HG03139 (cell line): ENCODE measurements at regions not wholly inside any gene's neighbourhood (a gene's known extent, or its start where the extent isn't known, plus 50 kb on each side); places are given as distances from the start of the nearest gene placed in this dataset.
"Not testable (repeated sequence)": the region's sequence is repeated elsewhere in the genome, so short reads cannot be mapped to it uniquely, and the experiment has no call there.

Source experiments
- ATAC-seq: cut with Tn5 transposase; IDR thresholded peaks from one replicate; pipeline ENCODE4 v1.9.1; 2021; ENCODE audit not compliant: unreplicated experiment

DNA sequence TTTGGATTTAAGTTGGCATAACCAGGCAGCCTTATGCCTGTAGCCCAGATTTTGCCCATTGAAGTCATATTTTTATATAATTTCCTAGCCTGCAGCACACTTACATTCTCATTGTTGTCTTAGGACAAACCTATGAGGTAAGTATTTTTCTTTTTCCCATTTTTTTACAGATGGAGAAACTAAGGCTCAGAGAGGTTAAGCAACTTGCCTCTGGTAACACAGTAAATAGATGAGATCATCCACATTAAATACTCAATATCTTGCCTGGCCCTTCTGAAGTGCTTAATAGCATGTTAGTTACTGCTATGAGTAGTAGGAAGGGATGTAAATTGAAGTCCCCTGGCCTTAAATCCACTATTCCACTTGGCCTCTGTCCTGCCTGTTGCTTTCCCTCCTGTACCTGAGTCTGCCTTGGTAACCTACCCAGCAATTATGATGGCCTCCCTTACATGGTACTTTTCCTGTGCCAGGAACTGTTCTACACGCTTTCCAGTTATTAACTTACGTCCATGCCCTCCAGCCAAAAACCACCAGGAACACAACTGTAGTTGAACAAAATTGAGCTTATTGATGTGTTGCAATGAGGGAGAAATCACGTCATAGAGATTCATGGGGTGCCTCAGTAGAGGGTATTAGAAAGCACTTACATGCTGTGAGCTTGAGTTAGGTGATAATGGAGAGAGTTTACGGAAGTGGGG lies 111.6 kb upstream of the FGGY start:
- ATAC-seq = no peak

DNA sequence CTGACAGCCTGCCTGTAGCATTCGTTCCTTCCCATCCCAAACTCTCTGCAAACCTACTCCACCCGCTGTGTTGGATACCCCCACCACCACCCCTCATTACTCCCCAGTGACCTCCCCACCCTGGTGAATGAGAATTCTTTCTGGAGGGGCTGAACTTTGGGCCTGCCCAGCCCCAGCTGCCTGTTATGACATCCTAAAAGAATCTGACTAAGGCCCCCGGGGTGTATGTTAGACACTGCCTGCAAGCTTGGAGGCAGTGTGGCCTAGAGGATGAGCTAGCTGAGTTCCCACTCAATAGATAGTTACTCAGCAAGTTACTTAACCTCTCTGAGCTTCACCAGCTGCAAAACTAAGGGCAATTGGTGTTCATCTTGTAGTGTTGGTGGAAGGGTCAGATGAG lies 110.2 kb upstream of the FGGY start:
- ATAC-seq = no peak

DNA sequence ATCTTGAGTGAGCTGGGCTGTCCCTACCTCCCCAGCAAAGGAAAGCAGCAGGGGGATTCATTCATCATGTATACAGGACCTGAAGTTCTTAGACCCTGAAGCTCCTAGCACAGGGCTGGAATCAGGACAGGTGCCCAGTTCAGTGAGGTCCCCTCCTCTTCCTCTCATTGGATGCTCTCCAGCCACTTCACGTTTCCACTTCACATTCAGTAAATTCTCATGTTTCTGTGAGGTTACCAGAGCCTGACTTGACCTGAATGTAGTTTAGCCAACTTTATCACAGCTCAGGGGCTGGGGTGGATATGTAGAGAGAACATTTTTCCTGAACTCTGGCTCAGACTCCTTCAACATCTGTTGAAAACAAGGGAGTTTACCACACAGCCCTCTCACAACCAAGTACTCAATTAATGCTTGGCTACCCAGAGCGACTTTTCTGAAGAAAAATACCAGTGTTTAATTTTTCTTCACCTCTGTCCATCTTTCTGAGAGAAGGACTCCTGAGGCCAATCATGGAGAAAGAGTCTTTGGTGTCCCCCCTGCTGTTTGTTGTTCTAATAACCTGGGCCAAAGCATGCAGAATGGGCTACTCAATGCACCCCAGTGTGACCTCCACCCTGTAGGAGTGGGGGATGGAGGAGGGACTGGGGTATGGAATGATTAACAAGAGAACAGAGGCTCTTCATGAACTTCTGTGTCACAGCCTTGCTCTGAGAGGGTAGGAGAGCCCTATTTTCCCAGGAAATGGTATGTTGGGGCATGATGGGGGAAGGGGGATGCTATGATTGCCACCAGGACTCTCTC lies 108.3 kb upstream of the FGGY start:
- ATAC-seq = no peak

DNA sequence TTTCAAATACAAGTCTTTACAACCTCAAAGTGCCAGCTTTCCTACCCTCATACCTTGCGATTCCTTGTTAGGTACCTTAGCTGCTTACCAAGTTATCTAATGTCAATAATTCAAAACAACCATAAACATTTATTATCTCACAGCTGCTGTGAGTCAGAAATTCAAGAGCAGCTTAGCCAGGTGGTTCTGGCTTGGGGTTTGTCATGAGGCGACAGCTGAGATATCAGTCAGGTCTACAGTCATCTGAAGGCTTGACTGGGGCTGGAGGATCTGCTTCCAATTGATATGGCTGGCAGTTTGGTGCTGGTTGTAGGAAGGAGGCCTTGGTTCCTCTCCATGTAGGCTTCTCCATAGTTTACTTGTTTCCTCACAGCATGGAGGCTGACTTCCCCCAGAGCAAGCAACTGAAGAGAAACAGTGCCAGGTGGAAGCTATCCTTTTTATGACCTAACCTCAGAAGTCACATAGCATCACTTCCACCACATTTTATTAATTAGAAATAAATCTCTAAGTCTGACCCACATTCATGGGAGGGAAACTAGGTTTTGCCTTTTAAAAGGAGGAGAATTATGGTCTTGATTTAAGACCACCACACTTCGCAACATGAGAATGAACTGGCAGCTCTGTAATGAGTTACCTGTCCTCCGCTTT lies 103.3 kb upstream of the FGGY start:
- no peak for ATAC-seq

DNA sequence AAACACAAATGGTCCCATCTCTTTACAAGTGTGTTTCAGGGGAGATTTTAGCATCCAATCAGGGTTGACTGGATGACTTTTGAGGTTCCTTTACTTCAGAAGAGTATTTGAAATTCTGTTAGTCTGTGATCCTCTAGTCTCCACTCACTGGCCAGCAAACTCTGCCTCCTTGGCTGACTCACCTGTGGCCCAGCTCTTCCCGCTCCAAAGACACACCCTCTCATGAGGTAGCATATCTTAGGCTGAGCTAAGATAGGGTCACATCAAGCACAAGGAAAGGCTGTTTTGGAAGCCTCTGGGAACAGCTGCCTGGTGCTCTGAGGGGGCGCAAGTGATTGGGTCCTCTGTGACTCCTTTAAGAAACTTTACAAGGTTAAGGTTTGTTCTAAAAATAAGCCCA lies 102.3 kb upstream of the FGGY start:
- no peak for ATAC-seq

DNA sequence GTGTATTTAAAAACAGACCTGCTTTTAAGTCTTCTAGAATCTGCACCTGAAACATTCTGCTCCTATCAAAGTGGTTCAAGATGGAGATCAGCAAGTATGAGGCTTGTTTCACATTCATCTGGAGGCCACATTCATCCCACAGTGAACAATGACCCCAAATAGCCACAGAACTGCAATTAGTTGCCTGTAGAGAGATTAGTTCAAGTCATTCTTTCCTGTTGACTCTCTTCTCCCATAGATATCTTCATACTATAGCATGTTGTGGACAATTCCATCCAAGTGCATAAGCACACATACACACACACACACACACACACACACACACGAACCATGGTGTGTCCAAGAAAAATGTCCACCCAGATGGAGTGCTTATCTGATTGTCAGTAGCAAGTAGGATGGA lies 101.7 kb upstream of the FGGY start:
- no peak for ATAC-seq

DNA sequence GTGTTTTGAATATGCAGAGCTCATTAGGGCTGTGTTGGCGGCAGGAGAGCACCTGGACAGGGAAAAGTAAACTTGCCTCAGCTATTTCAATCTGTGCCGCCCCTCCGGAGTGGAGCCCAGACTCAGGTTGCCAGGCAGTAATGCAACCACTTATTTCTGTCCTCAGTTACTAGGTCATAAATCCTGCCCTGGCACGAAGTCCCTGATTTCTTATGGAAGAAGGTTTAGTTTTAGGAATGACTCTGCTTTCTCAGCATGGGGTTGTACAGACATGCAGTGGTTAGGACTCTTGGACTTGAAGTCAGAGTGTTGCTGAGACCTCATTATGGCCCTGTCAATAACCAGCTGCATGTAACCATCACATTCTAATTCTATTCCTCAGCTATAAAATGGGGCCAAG lies 98.3 kb upstream of the FGGY start:
- ATAC-seq = no peak

DNA sequence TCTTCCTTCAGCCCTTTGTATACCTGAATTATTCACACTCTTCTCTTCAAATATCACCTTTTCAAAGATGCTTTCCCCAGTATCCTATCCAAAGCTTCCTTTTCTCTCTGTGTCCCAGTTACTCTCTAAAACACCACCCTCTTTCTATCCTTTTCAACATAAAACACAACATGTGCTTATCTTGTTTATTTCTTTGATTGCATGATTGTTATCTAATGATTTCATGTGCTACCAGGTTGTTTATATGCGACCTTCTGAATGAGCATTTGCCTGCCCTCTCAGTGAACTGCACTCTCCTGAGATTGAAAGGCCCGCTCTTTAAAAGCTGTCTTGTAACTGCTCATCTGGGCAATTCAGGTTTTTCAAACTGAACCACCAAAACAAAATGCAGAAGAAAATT lies 97.7 kb upstream of the FGGY start:
- ATAC-seq = no peak

DNA sequence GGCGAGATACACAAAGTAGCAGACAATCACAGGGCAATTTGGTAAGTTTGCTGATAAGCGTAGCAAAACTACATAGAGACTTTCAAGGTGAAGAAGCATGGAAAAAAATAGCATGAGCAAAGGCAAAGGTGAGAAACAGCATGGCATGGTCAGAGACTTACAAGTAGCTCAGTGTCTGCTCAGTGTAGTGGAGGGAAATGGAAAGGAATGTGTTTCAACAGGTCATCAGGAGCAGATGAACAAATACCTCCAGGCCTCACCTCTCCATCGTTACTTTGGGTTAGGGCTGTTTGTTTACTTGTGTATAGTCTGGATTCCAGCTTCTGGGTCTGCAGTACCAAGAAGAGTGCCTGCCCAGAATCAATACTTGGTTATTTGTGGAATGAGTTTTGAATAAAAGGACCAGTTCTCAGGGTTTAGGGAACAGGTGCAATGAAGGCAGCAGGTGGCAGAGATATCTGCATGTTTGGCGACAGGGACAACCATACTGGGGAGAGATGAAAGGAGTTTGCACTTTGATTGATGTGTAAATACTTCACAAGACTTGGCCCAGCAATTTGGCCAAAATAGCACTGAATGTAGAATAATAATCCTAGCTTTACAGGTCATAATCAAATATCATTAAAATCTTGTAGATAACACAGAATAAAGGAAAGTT lies 97.0 kb upstream of the FGGY start:
- ATAC-seq = no peak

DNA sequence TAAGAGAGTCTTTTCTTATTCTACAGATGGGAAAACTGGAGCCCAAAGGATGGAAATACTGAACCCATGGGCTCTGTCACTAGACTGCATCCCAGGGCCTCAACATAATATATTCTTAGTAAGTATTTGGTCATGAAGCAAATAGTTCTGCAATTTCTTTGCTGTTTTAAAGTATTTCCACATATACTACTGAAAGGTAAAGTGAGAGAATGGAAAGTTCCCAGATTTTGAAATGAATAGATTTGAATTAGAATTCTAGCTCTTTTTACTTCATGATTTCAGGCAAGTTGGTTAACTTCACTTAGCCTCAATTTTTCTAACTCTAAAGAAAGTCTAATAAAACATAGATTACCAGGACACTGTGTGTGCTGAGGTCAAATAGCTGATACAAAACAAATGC lies 95.6 kb upstream of the FGGY start:
- no peak for ATAC-seq

DNA sequence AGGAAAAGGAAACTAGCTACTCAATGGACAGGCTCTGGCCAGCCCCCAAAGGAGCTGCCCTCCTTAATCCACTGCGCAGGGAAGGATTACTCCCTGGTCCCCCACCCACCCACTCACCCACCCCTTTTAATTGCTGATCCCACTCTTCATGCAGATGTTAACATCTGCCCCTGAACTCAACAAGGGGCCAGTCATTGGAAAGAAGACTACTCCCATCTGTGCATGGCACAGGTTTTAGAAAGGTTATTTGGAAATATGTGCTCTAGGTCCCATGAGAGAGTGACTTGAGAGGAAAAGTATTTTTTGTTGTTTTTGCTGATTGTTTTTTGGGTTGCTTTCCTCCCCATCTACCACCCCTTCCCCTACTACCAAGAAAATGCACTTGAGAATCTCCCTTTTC lies 94.4 kb upstream of the FGGY start:
- ATAC-seq = no peak

DNA sequence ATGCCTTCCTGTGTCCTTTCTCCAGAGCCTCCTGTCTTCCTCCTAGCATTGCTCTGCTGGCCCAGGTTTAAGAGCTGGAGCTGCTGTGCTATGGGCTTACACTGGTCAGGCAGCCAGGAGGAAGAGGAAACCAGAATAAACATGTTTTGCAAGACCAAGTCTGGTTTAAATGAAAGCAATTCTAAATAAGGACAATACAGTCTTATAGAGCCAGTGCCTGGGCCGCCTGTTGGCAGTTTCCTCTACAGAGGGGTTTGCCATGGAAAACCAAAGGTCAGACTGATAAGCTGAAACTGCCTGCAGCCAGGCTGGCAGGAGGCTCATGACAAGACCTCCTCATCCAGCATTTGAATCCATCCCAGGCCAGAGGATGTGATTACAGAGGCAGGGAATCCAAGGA lies 92.9 kb upstream of the FGGY start:
- no peak for ATAC-seq

DNA sequence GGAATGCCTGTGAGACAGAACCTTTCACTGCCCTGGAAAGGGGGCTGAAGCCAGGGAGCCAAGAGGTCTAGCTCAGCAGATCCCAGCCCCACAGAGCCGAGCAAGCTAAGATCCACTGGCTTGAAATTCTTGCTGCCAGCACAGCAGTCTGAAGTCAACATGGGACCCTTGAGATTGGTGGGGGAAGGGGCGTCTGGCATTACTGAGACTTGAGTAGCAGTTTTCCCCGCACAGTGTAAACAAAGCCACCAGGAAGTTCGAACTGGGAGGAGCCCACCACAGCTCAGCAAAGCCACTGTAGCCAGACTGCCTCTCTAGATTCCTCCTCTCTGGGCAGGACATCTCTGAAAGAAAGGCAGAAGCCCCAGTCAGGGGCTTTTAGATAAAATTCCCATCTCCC lies 90.3 kb upstream of the FGGY start:
- not testable (repeated sequence) for ATAC-seq

DNA sequence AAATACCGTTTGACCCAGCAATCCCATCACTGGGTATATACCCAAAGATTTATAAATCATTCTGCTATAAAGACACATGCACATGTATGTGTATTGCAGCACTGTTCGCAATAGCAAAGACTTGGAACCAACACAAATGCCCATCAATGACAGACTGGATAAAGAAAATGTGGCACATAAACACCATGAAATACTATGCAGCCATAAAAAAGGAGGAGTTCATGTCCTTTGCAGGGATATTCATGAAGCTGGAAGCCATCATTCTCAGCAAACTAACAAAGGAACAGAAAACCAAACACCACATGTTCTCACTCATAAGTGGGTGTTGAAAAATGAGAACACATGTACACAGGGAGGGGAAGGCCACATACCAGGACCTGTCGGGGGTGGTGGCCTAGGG lies 86.5 kb upstream of the FGGY start:
- ATAC-seq = not testable (repeated sequence)

DNA sequence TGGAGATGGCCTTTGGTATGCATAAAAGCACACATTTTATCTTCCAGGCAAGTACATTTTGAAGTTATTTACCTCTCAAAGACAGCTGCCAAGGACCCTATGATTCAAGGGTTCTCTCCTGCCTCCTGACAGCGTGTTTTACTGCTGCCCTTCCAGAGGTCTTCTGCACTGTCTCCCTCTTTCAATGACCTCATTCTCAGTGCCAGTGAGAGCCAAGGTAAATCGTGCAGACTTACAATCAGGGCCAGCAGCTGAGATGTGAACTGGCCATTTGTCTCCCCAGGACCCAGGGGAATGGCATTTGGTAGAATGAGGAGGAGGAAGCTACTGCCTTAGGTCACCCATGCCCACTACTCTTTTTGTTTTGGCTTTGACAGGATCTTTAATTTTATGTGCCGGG lies 84.2 kb upstream of the FGGY start:
- no peak for ATAC-seq

DNA sequence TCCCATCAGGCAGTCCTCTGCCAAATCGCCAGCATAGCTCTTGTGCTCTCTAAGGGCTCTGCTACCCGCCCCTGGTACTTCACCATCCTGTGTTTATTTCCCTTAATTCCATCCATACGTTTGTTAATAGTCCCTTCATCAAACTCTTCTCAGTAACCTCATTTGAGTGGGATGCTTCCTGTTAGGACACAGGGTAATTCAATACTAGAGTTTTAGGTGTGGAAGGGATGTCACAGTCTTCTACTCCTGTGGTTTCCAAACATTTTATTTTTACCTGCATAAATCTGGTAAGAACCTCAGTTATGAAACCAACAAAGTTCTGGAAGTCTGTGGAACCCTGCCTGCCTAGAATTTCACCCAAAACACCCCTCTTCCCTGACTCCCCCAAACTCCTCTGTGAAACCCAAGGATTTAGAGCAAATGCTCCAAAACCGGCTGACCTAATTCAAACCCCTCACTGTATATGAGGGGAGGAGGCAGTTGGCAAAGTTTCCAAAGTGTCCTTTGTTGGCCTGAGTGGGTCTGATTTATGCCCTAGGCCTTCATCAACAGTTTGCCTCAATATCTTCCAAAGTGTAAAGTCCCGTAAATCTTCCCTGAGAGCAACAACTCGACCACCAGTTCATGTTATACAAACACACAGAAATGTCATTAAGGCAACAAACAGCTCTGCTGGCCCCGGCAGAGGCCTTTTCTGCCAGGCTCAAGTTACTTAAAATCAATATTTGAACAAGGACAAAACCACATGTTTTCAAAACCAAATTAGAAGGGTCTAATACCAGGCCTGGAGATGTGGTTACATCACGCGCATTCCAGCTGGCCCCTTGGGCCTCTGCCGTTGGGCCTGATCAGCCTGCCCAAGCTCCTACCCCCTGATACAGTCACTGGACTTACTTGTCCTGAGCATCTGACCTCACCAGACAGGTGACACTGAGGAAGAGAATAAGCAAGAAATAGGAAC lies 82.4 kb upstream of the FGGY start:
- no peak for ATAC-seq

DNA sequence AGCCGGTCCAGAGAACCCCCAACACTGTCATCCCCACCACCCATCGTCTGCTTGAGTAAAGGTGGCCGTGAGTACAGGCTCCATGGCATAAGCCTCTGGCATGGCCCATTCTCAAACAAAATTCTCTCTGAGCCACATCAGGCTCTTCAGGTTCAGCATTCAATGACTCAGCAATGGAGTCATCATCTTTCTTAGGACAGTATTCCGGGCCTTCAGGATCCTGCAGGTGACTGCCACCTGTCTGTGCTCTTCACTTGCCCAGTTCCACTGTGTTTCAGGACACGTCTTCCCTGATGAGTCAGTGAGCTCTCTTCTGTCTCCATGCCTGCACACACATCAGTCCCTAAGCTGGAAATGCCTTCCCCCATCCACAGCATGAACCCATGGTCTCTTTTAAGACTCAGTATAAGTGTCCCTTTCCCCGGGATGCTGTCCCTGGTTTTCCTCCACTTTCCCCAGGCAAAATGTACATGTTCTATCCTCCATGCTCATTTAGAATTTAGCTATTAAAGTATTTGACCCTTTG lies 81.1 kb upstream of the FGGY start:
- ATAC-seq = no peak

DNA sequence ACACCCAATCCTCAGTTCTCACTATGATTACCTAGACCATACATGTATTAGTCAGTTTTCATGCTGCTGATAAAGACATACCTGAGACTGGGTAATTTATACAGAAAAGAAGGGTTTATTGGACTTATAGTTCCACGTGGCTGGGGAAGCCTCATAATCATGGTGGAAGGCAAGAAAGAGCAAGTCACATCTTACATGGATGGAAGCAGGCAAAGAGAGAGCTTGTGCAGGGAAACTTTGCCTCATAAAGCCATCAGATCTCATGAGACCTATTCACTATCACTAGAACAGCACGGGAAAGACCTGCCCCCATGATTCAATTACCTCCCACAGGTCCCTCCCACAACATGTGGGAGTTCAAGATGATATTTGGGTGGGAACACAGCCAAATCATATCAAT lies 79.5 kb upstream of the FGGY start:
- not testable (repeated sequence) for ATAC-seq

DNA sequence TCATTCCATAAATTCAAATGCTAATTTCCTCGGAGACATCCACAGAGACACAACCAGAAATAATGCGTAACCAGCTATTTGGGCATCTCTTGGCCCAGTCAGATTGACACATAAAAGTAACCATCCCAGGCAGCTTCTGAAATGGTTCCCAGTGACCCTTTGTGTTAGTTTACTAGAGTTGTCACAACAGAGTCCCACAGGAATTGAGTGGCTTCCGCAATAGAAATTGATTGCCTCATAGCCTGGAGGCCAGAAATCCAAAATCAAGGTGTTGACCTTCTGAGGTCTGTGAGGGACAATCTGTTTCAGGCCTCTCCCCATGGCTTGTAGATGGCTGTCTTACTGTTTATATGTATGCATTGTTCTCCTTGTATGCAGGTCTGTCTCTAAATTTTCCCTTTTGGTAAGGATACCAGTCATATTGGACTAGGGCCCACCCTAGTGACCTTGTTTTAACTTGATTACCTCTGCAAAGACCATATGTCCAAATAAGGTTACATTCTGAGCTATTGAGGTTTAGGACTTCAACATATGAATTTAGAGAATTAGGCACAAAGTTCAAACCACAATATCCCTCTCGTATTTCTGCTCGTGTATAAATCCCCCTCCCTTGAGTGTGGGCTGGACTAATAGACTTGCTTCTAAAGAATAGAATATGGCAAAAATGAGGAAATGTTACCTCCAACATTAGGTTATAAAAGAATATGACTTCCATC lies 78.2 kb upstream of the FGGY start:
- no peak for ATAC-seq

DNA sequence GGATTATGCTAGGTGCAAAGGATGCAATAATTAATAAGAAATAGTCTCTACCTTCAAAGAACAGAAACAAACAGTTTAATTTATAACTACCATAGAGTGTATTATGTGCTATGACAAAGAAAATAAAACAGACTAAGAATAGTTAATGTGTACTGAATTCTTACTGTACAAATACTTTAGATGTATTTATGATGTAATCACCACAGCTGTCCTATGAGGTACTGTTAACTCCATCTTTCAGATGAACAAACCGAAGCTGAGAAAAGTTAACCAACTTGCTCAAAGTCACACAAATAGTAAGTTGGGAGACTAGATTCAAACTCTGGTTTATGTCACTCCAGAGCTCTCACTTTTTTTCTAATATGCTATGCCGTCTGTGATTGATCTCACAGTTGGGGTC lies 77.0 kb upstream of the FGGY start:
- no peak for ATAC-seq
